Dendritic cell treated with granulocyte-macrophage colony-stimulating factor and Interleukin-4, amounts not matched to agents 40 ng/mL and 50 ng/mL, for 4 days (primary cell): ENCODE measurements at regions not wholly inside any gene's neighbourhood (a gene's known extent, or its start where the extent isn't known, plus 50 kb on each side); places are given as distances from the start of the nearest gene placed in this dataset.

Experiments used
- H3K27ac Mint-ChIP-seq: one replicate; pipeline ENCODE4 v1.8.0; 2022; ENCODE audit warnings: mild to moderate bottlenecking, mixed read lengths
- H3K27me3 Mint-ChIP-seq: one replicate; pipeline ENCODE4 v1.8.0; 2022; ENCODE audit warnings: mild to moderate bottlenecking, mixed read lengths
- H3K36me3 Mint-ChIP-seq: one replicate; pipeline ENCODE4 v1.8.0; 2022; ENCODE audit warnings: low read depth, mixed read lengths
- H3K4me1 Mint-ChIP-seq: one replicate; pipeline ENCODE4 v1.8.0; 2022; ENCODE audit warnings: low read depth, mixed read lengths
- H3K4me3 Mint-ChIP-seq: one replicate; pipeline ENCODE4 v1.8.0; 2022; ENCODE audit warnings: mild to moderate bottlenecking, moderate library complexity, mixed read lengths
- H3K9me3 Mint-ChIP-seq: one replicate; pipeline ENCODE4 v1.8.0; 2022; ENCODE audit warnings: mixed read lengths
- intact Hi-C: fragments of 100-400 bp; cut with micrococcal nuclease; formaldehyde crosslinking; loops from one replicate; pipeline ENCODE4 v1.15.0; 2022

DNA sequence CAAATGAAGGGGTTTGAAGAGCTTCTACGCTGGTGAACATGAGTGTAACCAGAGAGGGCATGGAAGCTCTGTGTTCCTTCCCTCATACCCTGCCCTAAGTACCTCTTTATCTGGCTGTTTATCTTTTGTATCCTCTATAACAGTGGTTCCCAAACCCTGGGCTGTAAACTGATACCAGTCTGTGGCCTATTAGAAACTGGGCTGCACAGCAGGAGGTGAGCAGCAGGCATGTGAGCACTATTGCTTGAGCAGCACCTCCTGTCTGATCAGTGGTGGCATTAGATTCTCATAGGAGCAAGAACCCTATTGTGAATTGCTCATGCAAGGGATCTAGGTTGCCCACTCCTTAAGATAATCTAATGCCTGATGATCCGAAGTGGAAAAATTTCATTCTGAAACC lies 172.9 kb upstream of the AVPR1A start:
- Mint-ChIP-seq H3K4me3 (no peak overlapping the region), H3K36me3 (no peaks in the 10 kb centered on the region), H3K27me3 (no peaks in the 10 kb centered on the region), H3K9me3 (no peaks in the 10 kb centered on the region), H3K27ac (no peak overlapping the region), H3K4me1 (no peaks in the 10 kb centered on the region)
- intact Hi-C loops, result no loop called here

- intact Hi-C loops, result no loop called here
- Mint-ChIP-seq H3K36me3 (no peaks in the 10 kb centered on the region), H3K27ac (no peak overlapping the region), H3K9me3 (peaks cover 11% of the 10 kb centered on the region), H3K27me3 (no peaks in the 10 kb centered on the region), H3K4me3 (no peak overlapping the region), H3K4me1 (no peaks in the 10 kb centered on the region)
These were observed 170.4 kb upstream of the AVPR1A start for GRCh38 chr12:63321373-63321772.

- no peak overlapping the region for H3K27ac Mint-ChIP-seq
- H3K4me3 Mint-ChIP-seq, result no peak overlapping the region
- H3K4me1 Mint-ChIP-seq, result no peaks in the 10 kb centered on the region
- H3K27me3 Mint-ChIP-seq, result no peaks in the 10 kb centered on the region
- peaks cover 11% of the 10 kb centered on the region for H3K9me3 Mint-ChIP-seq
- intact Hi-C loops, result no loop called here
- no peaks in the 10 kb centered on the region for H3K36me3 Mint-ChIP-seq
These were observed 169.1 kb upstream of the AVPR1A start for GRCh38 chr12:63319936-63320633.

DNA sequence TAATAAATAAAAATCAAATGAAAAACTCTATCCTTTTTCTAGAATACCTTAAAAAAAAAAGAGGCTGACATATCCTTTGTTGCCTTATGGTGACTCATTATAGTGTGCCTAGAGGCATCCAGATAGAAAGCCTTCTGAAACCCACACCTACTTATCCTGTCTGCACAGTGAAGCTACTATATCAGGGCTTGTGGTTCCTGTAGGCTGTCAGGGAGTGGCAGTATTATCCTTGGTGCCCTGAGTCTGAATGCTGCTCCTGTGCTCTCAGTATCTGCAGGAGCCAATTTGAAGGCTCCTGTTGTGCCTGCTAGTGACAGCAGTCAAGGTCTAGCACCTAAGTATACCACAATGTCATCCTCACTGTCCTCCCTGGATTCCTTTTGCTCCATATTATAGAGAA lies 168.4 kb upstream of the AVPR1A start:
- H3K27me3 Mint-ChIP-seq, result no peaks in the 10 kb centered on the region
- no peak overlapping the region for H3K4me3 Mint-ChIP-seq
- intact Hi-C loops, result no loop called here
- H3K4me1 Mint-ChIP-seq, result no peaks in the 10 kb centered on the region
- H3K27ac Mint-ChIP-seq, result no peak overlapping the region
- H3K36me3 Mint-ChIP-seq, result no peaks in the 10 kb centered on the region
- H3K9me3 Mint-ChIP-seq, result peaks cover 11% of the 10 kb centered on the region

- Mint-ChIP-seq H3K9me3 (peaks cover 11% of the 10 kb centered on the region), H3K36me3 (no peaks in the 10 kb centered on the region), H3K27me3 (no peaks in the 10 kb centered on the region), H3K27ac (no peak overlapping the region), H3K4me3 (no peak overlapping the region), H3K4me1 (no peaks in the 10 kb centered on the region)
- intact Hi-C loops, result no loop called here
These were observed 167.9 kb upstream of the AVPR1A start for GRCh38 chr12:63318933-63319332.

GRCh38 chr12:63318313-63318712 lies 167.3 kb upstream of the AVPR1A start:
- H3K27me3 Mint-ChIP-seq, result no peaks in the 10 kb centered on the region
- peaks cover 11% of the 10 kb centered on the region for H3K9me3 Mint-ChIP-seq
- intact Hi-C loops, result no loop called here
- H3K27ac Mint-ChIP-seq, result no peak overlapping the region
- H3K36me3 Mint-ChIP-seq, result no peaks in the 10 kb centered on the region
- H3K4me3 Mint-ChIP-seq, result no peak overlapping the region
- H3K4me1 Mint-ChIP-seq, result no peaks in the 10 kb centered on the region

DNA sequence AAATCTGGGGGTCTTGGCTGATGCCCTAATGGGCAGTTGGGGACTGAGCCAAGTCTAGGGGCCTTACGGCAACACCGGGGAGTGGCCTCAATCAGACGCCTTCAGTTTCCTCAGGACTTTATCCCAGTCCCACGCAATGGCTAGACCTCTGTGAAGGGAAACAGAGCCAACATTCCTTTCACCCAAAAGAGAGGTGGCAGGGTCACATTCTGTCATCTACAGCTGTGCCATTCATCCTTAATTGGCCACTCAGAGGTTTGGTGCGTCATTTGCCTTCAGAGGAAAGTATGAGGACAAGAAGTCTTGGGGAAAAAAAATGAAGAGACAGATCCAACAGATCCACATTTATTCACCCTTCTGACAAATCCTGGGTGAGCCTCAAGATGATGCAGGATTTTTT lies 166.9 kb upstream of the AVPR1A start:
- H3K9me3 Mint-ChIP-seq, result peaks cover 11% of the 10 kb centered on the region
- no peak overlapping the region for H3K27ac Mint-ChIP-seq
- intact Hi-C loops, result no loop called here
- no peaks in the 10 kb centered on the region for H3K4me1 Mint-ChIP-seq
- H3K27me3 Mint-ChIP-seq, result no peaks in the 10 kb centered on the region
- no peak overlapping the region for H3K4me3 Mint-ChIP-seq
- H3K36me3 Mint-ChIP-seq, result no peaks in the 10 kb centered on the region

GRCh38 chr12:63317286-63317846 lies 166.4 kb upstream of the AVPR1A start:
- Mint-ChIP-seq H3K36me3 (no peaks in the 10 kb centered on the region), H3K27me3 (no peaks in the 10 kb centered on the region), H3K4me3 (no peak overlapping the region), H3K4me1 (no peaks in the 10 kb centered on the region), H3K27ac (no peak overlapping the region), H3K9me3 (peaks cover 11% of the 10 kb centered on the region)
- intact Hi-C loops, result no loop called here

DNA sequence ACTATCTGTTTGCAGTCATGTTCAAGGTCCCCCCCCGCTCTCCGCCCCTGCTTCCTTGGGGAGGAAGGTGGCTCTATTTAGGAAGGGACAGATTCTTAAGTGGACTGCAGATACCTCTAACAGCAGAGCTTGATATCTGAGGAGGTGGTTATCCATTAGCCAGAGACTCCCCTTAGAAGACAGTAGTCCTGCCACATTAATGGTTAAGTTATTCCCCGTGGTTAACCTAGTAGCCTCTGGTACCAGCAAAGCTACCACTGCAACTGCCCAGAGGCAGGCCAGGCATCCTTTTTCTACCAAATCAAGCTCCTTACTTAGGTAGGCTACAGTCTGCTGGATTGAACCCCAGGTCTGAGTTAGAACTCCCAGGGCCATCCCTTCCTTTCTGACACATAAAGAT lies 162.1 kb upstream of the AVPR1A start:
- Mint-ChIP-seq H3K27me3 (no peaks in the 10 kb centered on the region), H3K4me3 (no peak overlapping the region), H3K9me3 (peaks cover 30% of the 10 kb centered on the region), H3K36me3 (no peaks in the 10 kb centered on the region), H3K4me1 (no peaks in the 10 kb centered on the region), H3K27ac (no peak overlapping the region)
- intact Hi-C loops, result no loop called here

DNA sequence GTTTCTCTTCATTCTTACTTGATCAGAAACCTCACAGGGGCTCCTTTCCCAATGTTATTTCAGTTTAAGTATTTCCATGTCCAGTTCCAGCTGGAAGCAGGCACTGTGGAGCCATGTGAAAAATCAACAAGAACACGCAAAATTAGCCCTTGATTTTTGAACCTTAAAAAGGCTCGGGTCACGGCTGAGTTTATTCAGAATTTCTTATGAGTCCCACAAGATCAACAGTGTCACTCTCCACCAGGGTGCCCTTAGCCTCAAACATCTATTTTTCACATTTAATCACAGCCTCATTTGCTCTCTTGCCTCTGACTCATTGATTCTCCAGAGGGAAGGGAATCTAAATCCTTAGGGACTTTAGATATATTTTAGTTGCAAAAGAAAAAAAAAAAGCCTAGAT lies 157.7 kb upstream of the AVPR1A start:
- intact Hi-C loops, result no loop called here
- Mint-ChIP-seq H3K9me3 (peaks cover 19% of the 10 kb centered on the region), H3K4me3 (no peak overlapping the region), H3K27me3 (no peaks in the 10 kb centered on the region), H3K36me3 (no peaks in the 10 kb centered on the region), H3K4me1 (no peaks in the 10 kb centered on the region), H3K27ac (no peak overlapping the region)

DNA sequence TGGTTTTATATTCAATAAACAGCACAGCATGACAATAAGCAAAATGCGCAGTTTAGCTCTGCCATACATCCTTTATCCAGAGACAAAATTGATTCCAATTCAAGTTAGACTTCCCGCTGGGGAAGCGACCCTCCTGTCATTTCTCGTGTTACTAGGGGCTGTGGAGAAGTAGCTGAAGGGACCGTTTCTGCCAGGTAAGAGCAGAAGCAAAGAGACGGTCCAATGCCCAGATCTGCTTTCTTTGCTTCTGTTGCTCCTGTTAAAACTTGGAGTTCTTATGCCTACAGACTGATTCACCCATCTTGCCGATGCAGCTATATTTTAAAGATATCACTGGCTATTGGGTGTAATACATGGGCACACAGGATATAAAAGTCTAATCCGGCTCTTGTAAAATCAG lies 156.8 kb upstream of the AVPR1A start:
- Mint-ChIP-seq H3K27ac (no peak overlapping the region), H3K9me3 (peaks cover 19% of the 10 kb centered on the region), H3K36me3 (no peaks in the 10 kb centered on the region), H3K4me1 (no peaks in the 10 kb centered on the region), H3K27me3 (no peaks in the 10 kb centered on the region), H3K4me3 (no peak overlapping the region)
- intact Hi-C loops, result no loop called here

DNA sequence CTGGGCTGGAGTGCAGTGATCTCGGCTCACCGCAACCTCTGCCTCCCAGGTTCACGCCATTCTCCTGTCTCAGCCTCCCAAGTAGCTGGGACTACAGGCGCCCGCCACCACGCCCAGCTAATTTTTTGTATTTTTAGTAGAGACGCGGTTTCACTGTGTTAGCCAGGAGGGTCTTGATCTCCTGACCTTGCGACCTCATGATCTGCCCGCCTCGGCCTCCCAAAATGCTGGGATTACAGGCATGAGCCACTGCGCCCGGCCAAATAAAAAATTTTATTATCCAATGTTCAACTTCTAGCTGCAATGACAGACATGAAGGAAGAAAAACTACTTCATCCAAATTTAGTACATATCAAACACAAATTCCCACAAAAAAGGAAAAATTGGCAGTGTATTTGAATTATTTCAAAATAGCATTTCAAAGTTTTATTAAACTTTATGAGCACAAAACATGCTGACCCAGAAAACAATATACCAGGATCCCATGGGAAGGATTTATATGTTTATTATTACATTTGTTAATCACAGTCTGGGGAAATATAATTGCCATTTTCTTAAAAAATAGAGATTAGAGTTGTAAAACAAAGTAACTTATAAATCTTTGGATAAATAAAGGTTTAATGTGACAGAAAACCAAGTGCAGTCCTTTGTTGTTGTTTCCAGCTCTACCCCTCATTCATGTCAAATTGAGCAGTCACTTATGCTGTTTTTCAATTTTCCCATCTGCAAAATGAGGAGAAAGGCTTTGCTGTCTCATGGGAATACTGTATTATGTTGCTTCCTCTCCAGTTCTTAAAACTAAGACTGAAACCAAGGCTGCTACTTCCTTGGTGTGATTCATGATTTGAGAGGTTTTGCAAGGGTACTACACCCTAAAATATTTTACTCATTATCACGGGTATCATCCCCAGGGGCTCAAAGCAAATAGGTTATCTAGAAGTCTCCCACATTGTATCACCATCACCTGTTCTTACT lies 155.2 kb upstream of the AVPR1A start:
- H3K4me1 Mint-ChIP-seq, result no peaks in the 10 kb centered on the region
- H3K27me3 Mint-ChIP-seq, result no peaks in the 10 kb centered on the region
- H3K27ac Mint-ChIP-seq, result no peak overlapping the region

GRCh38 chr12:63304887-63305316 lies 153.9 kb upstream of the AVPR1A start:
- Mint-ChIP-seq H3K36me3 (no peaks in the 10 kb centered on the region), H3K27me3 (no peaks in the 10 kb centered on the region), H3K9me3 (peaks cover 1% of the 10 kb centered on the region), H3K4me1 (no peaks in the 10 kb centered on the region), H3K4me3 (no peak overlapping the region), H3K27ac (no peak overlapping the region)
- intact Hi-C loops, result no loop called here

More for the DNA sequence above, 155.2 kb upstream of the AVPR1A start:
- H3K9me3 Mint-ChIP-seq, result peaks cover 14% of the 10 kb centered on the region
- H3K36me3 Mint-ChIP-seq, result no peaks in the 10 kb centered on the region
- no peak overlapping the region for H3K4me3 Mint-ChIP-seq
- intact Hi-C loops, result no loop called here

- Mint-ChIP-seq H3K4me1 (no peaks in the 10 kb centered on the region), H3K27ac (no peak overlapping the region), H3K27me3 (no peaks in the 10 kb centered on the region), H3K9me3 (no peaks in the 10 kb centered on the region), H3K4me3 (no peak overlapping the region), H3K36me3 (no peaks in the 10 kb centered on the region)
- intact Hi-C loops, result no loop called here
These were observed 152.0 kb upstream of the AVPR1A start for GRCh38 chr12:63302941-63303536.
